Sigmoid colon (tissue), 3 donors: ENCODE measurements at regions not wholly inside any gene's neighbourhood (a gene's known extent, or its start where the extent isn't known, plus 50 kb on each side); places are given as distances from the start of the nearest gene placed in this dataset.
"Not testable (repeated sequence)": the region's sequence is repeated elsewhere in the genome, so short reads cannot be mapped to it uniquely, and the experiment has no call there.

Experiments used
- POLR2A ChIP-seq, 2 donors: fragments of 450-650 bp; IDR thresholded peaks; one replicate each; pipeline ENCODE4 v1.6.1; 2016; ENCODE audit warnings: antibody characterized with exemption in 2 of 2, mild to moderate bottlenecking in 2 of 2, moderate library complexity in 2 of 2
- TF ChIP-seq, protein P1 (sequence below), 4 experiments: fragments of 450-650 bp in 3 of 4; fragments of 200-600 bp in 1 of 4; IDR thresholded peaks; one replicate each; pipeline ENCODE4 v1.5.1; 2016 to 2019; ENCODE audit warnings: antibody characterized with exemption in 4 of 4, mild to moderate bottlenecking in 3 of 4, moderate library complexity in 2 of 4

DNA sequence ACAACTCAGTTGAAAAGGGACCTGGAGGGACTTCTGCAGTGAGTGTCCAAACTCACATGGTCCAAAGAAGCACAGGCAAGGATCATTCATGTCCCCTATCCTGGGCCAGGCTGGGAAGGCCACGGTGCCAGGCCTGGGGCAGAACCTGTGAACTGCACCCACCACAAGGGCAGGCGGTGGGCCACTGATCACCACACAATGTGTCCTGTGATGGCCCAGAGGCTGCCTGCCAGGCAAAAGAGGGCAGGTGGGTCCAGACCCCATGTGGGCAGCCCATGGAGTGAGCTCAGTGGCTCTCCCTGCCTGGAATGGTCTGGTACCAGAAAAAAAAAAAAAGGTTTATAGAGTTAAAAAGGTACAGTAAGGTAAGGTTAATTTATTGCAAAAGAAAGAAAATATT, 244.8 kb downstream of the ANKRD30B start:
- TF ChIP-seq, protein P1, sequence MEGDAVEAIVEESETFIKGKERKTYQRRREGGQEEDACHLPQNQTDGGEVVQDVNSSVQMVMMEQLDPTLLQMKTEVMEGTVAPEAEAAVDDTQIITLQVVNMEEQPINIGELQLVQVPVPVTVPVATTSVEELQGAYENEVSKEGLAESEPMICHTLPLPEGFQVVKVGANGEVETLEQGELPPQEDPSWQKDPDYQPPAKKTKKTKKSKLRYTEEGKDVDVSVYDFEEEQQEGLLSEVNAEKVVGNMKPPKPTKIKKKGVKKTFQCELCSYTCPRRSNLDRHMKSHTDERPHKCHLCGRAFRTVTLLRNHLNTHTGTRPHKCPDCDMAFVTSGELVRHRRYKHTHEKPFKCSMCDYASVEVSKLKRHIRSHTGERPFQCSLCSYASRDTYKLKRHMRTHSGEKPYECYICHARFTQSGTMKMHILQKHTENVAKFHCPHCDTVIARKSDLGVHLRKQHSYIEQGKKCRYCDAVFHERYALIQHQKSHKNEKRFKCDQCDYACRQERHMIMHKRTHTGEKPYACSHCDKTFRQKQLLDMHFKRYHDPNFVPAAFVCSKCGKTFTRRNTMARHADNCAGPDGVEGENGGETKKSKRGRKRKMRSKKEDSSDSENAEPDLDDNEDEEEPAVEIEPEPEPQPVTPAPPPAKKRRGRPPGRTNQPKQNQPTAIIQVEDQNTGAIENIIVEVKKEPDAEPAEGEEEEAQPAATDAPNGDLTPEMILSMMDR (IDR thresholded peaks at IDR 0.05), result not testable (repeated sequence)
- TF ChIP-seq POLR2A (IDR thresholded peaks at IDR 0.05), result not testable (repeated sequence)
